HEK293T (cell line): ENCODE measurements at regions not wholly inside any gene's neighbourhood (a gene's known extent, or its start where the extent isn't known, plus 50 kb on each side); places are given as distances from the start of the nearest gene placed in this dataset.

Source experiments
- FOXA1 ChIP-seq: fragments of 450-650 bp; IDR thresholded peaks from 2 replicates; pipeline ENCODE4 v1.6.1; 2016; ENCODE audit warnings: mild to moderate bottlenecking
- FOXM1 ChIP-seq: fragments of 450-650 bp; IDR thresholded peaks from 2 replicates; pipeline ENCODE4 v1.6.1; 2017; ENCODE audit warnings: mild to moderate bottlenecking, borderline replicate concordance
- NFRKB ChIP-seq: fragments of 450-650 bp; IDR thresholded peaks from 2 replicates; pipeline ENCODE4 v1.6.1; 2016; ENCODE audit warnings: mild to moderate bottlenecking, moderate library complexity
- SUZ12 ChIP-seq: fragments of 450-650 bp; IDR thresholded peaks from 2 replicates; pipeline ENCODE4 v1.6.1; 2016; ENCODE audit warnings: mild to moderate bottlenecking

GRCh38 chr5:19241690-19242089 lies 746.3 kb downstream of the CDH18 start:
- no peak for TF ChIP-seq FOXM1
- TF ChIP-seq FOXA1 = no peak
- no peak for TF ChIP-seq SUZ12
- TF ChIP-seq NFRKB = no peak
